ENCODE measurements at regions not wholly inside any gene's neighbourhood (a gene's known extent, or its start where the extent isn't known, plus 50 kb on each side); places are given as distances from the start of the nearest gene placed in this dataset.

DNA sequence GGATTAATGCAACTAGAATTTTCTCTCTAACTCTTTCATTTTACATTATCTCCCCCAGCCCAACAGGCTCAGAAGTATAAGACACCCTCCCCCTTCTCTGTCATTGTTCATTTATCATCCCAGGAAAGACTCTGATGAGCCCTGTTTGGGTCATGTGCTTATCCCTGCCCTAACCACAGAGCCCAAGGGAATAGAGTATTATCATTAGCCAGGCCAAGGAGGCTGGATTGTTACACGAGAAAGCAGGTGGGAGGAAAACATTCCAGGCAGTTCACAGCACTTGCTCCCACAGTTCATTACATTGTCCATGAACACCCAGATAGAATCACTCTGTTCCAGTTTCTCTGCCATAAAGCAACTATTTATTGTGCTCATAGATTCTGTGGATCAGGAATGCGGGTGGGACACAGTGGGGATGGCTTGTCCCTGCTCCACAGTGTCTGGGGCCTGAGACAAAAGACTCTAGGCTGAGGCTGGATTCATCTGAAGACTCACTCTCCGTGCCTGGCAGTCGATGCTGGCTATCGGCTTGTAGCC is 59.5 kb upstream of the TMEM215 start:
- no peak overlapping the region for H3K4me3 ChIP-seq (replicated peaks; ENCODE audit: low read depth, low read length)
- TF ChIP-seq, protein P1, sequence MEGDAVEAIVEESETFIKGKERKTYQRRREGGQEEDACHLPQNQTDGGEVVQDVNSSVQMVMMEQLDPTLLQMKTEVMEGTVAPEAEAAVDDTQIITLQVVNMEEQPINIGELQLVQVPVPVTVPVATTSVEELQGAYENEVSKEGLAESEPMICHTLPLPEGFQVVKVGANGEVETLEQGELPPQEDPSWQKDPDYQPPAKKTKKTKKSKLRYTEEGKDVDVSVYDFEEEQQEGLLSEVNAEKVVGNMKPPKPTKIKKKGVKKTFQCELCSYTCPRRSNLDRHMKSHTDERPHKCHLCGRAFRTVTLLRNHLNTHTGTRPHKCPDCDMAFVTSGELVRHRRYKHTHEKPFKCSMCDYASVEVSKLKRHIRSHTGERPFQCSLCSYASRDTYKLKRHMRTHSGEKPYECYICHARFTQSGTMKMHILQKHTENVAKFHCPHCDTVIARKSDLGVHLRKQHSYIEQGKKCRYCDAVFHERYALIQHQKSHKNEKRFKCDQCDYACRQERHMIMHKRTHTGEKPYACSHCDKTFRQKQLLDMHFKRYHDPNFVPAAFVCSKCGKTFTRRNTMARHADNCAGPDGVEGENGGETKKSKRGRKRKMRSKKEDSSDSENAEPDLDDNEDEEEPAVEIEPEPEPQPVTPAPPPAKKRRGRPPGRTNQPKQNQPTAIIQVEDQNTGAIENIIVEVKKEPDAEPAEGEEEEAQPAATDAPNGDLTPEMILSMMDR (IDR thresholded peaks at IDR 0.05; ENCODE audit: low read depth, low read length, missing control alignments) = no peak
- no peak for DNase-seq (ENCODE audit: extremely low read depth, low read depth)

DNA sequence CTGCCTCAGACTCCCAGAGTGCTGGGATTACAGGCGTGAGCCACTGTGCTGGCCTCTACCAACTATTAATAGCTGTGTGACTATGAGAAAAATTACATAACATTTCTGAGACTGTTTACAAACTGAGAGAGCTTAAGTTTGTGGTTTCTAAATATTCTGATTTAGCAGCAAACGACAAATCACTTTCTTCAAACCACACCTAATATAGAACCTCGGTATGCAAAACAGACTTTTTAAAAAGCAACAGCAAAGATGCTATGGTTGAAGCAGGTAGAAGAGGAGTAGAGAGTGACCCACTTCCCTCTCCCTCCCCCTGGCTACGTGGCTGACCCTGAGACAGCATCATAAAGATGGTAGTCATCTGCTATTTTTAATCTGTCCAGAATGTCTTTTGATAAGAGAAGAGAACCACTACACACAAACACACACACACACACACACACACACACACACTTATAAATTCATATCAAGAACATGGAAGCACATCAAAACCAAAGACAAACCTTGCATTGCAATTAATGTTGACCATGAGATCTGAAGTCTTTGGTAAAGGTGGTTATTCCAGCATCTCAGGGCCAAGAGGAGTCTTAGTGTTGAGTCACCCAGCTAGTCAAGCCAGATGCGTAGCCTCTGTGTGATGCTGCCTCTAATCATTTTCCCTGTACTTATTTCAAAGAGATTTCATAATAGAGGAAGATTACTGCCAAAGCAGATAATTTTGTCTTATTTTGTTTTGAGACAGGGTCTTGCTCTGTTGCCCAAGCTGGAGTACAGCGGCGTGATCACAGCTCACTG is 58.1 kb upstream of the TMEM215 start:
- no peak for DNase-seq (ENCODE audit: extremely low read depth, low read depth)
- TF ChIP-seq, protein P1 (IDR thresholded peaks at IDR 0.05; ENCODE audit: low read depth, low read length, missing control alignments) = no peak

DNA sequence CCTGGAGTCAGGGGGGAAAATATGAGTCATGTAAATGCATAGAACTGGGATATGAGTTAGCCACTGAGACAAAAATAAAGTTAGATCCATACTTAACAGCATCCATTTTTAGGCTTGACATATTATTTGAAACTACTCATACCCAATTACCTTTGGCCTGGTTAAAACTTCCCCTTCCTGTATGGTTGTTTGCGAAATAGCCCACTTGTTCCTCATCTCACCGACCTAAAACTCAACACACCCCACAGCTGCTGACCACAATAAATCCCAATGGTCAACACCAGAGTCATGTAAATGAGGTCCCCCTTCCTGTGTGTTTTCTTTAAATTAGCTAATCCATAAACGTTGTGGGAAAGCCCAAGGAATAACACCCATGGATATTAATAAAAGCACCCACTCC is 55.2 kb upstream of the TMEM215 start:
- no peak overlapping the region for H3K4me3 ChIP-seq (replicated peaks; ENCODE audit: low read depth, low read length)
- TF ChIP-seq, protein P1 (IDR thresholded peaks at IDR 0.05; ENCODE audit: low read depth, low read length, missing control alignments) = no peak
- DNase-seq (ENCODE audit: extremely low read depth, low read depth) = no peak

More for the DNA sequence above, 58.1 kb upstream of the TMEM215 start:
- H3K4me3 ChIP-seq (replicated peaks; ENCODE audit: low read depth, low read length) = no peak overlapping the region
